Ishikawa (cell line): ENCODE measurements at regions not wholly inside any gene's neighbourhood (a gene's known extent, or its start where the extent isn't known, plus 50 kb on each side); places are given as distances from the start of the nearest gene placed in this dataset.

Source experiments
- CEBPB ChIP-seq: IDR thresholded peaks from 2 replicates; pipeline ENCODE4 v1.6.1; 2012
- CREB1 ChIP-seq: IDR thresholded peaks from 2 replicates; pipeline ENCODE4 v1.6.1; 2012; ENCODE audit warnings: low read depth
- EGR1 ChIP-seq: IDR thresholded peaks from 2 replicates; pipeline ENCODE4 v1.6.1; 2012
- EP300 ChIP-seq: IDR thresholded peaks from 2 replicates; pipeline ENCODE4 v1.6.1; 2012; ENCODE audit warnings: borderline replicate concordance
- FOXM1 ChIP-seq: IDR thresholded peaks from 2 replicates; pipeline ENCODE4 v1.6.1; 2012; ENCODE audit warnings: low read depth, borderline replicate concordance
- MAX ChIP-seq: IDR thresholded peaks from 2 replicates; pipeline ENCODE4 v1.6.1; 2012
- NFIC ChIP-seq: IDR thresholded peaks from 2 replicates; pipeline ENCODE4 v1.6.1; 2012
- RAD21 ChIP-seq: IDR thresholded peaks from 2 replicates; pipeline ENCODE4 v1.6.1; 2012; ENCODE audit warnings: low read depth
- TAF1 ChIP-seq: IDR thresholded peaks from 2 replicates; pipeline ENCODE4 v1.6.1; 2012; ENCODE audit warnings: low read depth, mild to moderate bottlenecking
- TCF12 ChIP-seq: IDR thresholded peaks from 2 replicates; pipeline ENCODE4 v1.6.1; 2012; ENCODE audit warnings: low read depth
- TEAD4 ChIP-seq: IDR thresholded peaks from 2 replicates; pipeline ENCODE4 v1.6.1; 2012
- USF1 ChIP-seq: IDR thresholded peaks from 2 replicates; pipeline ENCODE4 v1.6.1; 2012
- YY1 ChIP-seq: IDR thresholded peaks from 2 replicates; pipeline ENCODE4 v1.6.1; 2012; ENCODE audit warnings: low read depth
- ZBTB7A ChIP-seq: IDR thresholded peaks from 2 replicates; pipeline ENCODE4 v1.6.1; 2012; ENCODE audit warnings: low read depth
- TF ChIP-seq, protein P1 (sequence below): IDR thresholded peaks from 2 replicates; pipeline ENCODE4 v1.6.1; 2012; ENCODE audit warnings: low read depth, mild to moderate bottlenecking

- TF ChIP-seq CEBPB (no peak), YY1 (no peak), ZBTB7A (no peak), RAD21 (no peak), TEAD4 (no peak), NFIC (no peak), EP300 (no peak), EGR1 (no peak), USF1 (no peak), FOXM1 (no peak), TCF12 (no peak), CREB1 (no peak), TAF1 (no peak), MAX (no peak)
- TF ChIP-seq, protein P1, sequence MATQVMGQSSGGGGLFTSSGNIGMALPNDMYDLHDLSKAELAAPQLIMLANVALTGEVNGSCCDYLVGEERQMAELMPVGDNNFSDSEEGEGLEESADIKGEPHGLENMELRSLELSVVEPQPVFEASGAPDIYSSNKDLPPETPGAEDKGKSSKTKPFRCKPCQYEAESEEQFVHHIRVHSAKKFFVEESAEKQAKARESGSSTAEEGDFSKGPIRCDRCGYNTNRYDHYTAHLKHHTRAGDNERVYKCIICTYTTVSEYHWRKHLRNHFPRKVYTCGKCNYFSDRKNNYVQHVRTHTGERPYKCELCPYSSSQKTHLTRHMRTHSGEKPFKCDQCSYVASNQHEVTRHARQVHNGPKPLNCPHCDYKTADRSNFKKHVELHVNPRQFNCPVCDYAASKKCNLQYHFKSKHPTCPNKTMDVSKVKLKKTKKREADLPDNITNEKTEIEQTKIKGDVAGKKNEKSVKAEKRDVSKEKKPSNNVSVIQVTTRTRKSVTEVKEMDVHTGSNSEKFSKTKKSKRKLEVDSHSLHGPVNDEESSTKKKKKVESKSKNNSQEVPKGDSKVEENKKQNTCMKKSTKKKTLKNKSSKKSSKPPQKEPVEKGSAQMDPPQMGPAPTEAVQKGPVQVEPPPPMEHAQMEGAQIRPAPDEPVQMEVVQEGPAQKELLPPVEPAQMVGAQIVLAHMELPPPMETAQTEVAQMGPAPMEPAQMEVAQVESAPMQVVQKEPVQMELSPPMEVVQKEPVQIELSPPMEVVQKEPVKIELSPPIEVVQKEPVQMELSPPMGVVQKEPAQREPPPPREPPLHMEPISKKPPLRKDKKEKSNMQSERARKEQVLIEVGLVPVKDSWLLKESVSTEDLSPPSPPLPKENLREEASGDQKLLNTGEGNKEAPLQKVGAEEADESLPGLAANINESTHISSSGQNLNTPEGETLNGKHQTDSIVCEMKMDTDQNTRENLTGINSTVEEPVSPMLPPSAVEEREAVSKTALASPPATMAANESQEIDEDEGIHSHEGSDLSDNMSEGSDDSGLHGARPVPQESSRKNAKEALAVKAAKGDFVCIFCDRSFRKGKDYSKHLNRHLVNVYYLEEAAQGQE: no peak
These were observed 703.4 kb downstream of the EPHA7 start for GRCh38 chr6:92715991-92716390.

DNA sequence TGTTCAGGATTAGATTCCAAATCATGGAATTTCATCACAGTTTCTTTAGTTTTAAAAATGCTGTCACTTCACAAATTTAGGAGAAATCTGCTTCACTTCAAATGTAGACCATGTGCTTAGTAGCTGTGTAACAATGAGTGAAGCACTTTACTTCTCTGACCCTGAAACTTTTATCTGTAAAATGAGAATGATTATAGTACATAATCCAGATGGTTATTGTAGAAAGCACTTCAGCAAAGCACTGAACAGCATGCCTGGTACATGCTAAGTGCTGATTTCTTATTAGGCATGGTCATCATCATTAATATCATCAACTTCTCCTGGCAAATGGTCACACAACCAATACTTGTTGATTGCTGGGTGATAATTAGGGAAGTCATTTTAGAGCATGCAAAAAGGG is 705.0 kb downstream of the EPHA7 start:
- TF ChIP-seq YY1: no peak
- TF ChIP-seq RAD21: no peak
- no peak for TF ChIP-seq NFIC
- no peak for TF ChIP-seq MAX
- no peak for TF ChIP-seq CEBPB

DNA sequence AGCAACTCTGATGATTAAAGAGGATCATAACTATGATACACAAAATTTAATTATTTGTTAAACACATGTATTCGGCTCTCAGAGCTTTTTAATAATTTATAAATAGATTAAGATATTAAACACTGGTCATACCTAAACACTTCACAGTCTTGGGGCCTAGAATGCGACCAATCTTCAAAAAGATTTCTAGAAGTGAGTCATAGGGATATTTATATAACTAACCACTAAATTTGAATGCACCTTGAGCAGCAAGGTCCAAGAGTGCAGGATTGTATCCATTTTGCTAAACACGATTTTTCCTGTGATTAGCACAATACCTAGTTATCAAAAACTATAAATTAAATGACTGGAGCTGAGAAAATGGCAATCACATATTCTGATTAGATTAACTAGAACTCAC is 709.3 kb downstream of the EPHA7 start:
- TF ChIP-seq, protein P1: no peak
- TF ChIP-seq RAD21: no peak
- TF ChIP-seq EGR1: no peak
- no peak for TF ChIP-seq ZBTB7A
- TF ChIP-seq USF1: no peak
- TF ChIP-seq NFIC: no peak
- no peak for TF ChIP-seq MAX
- no peak for TF ChIP-seq TCF12
- no peak for TF ChIP-seq CREB1
- TF ChIP-seq TEAD4: no peak
- TF ChIP-seq TAF1: no peak
- TF ChIP-seq CEBPB: no peak
- TF ChIP-seq YY1: no peak
- no peak for TF ChIP-seq EP300

DNA sequence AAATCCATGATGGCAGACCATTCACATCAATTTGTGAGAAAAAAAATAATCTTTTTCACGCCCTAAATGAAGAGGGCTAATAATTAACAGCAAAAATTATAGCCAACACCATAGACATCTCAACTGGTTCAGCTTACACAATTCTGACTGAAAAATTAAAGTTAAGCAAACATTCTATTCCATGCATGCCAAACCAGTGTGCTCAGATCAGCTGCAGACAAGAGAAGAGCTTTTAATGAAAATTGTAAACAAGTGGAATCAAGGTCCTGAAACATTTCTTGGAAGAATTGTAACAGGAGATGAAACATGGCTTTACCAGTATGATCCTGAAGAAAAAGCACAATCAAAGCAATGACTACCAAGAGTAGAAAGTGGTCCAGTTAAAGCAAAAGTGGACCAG is 710.4 kb downstream of the EPHA7 start:
- TF ChIP-seq EP300 (no peak), TEAD4 (no peak), MAX (no peak), USF1 (no peak), TCF12 (no peak), EGR1 (no peak), FOXM1 (no peak)

- TF ChIP-seq FOXM1 (no peak), TCF12 (no peak), EP300 (no peak), ZBTB7A (no peak), MAX (no peak), USF1 (no peak), CREB1 (no peak), TAF1 (no peak), TEAD4 (no peak), EGR1 (no peak), RAD21 (no peak), YY1 (no peak)
- TF ChIP-seq, protein P1: no peak
These were observed 711.1 kb downstream of the EPHA7 start for GRCh38 chr6:92708270-92708669.
